ENCODE measurements at regions not wholly inside any gene's neighbourhood (a gene's known extent, or its start where the extent isn't known, plus 50 kb on each side); places are given as distances from the start of the nearest gene placed in this dataset.
"Not testable (repeated sequence)": the region's sequence is repeated elsewhere in the genome, so short reads cannot be mapped to it uniquely, and the experiment has no call there.

DNA sequence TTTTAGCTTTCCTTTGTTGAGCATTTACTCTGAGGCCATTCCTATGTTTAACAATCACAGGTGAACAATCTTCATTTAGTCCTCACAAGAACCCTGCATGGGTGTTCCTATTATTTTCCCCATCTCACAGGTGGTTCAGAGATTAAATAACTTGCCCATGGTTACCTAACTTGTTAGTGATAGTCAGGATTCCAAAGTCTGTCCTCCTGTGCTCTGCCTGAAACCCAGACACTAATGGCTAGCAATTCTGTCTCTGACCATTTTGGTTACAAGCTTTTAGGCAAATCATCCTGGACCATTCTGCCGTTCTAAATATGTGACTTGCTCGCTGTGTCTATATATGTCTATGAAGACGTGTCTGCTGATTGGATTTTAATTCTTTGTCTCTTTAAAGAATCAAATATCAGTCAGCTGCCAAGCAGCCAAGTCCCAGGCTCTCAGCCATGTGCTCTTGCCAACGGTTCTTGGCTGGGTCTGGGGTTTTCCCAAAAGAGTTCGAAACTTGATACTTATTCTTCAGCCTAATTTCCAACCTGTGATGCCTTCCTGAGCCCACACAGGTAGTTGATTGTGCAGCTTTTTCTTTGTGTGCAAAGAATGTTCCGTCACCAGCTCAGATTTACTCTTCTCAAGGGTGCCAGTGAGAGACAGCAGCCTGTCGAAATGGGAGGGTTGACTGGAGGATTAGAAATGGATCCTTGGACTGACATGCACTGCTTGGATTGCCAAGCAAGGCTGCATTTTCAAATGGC lies 121.7 kb downstream of the NREP start:
- DNase-seq (ENCODE audit: low spot score): no peak

- DNase-seq (ENCODE audit: low spot score): no peak
These were observed 119.0 kb upstream of the STARD4 start for GRCh38 chr5:111631328-111631727.

DNA sequence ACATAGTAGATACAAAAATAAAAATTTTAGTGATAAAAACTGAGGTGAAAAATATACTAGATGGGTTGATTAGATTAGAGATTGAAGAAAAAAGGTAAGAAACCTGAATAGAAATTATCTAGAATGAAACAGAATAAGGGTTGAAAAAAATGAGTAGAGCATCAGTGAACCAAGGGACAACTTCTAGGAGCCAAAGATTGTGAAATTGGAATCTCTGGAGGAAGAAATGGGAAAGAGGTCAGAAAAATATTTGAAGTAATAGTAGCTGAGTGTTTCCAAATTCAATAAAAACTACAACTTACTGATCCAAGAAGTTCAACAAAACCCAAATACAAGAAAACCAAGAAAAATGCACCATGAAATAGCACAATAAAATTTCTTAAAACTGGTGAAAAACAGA lies 116.6 kb upstream of the STARD4 start:
- no peak for DNase-seq (ENCODE audit: low spot score)

DNA sequence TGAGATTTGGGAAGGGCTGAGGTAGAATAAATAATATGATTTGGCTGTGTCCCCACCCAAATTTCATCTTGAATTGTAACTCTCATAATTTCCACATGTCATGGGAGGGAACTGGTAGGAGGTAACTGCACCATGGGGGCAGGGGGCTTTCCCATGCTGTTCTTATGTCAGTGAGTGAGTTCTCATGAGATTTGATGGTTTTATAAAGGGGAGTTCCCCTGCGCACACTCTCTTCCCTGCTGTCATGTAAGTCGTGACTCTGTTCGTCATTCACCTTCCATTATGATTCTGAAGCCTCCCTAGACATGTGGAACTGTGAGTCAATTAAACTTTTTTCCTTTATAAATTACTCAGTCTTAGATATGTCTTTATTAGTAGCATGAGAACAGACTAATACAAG lies 115.5 kb upstream of the STARD4 start:
- DNase-seq (ENCODE audit: low spot score): no peak

GRCh38 chr5:111626473-111627148 lies 114.3 kb upstream of the STARD4 start:
- no peak for DNase-seq (ENCODE audit: low spot score)

- no peak for DNase-seq (ENCODE audit: low spot score)
These were observed 106.4 kb upstream of the STARD4 start for GRCh38 chr5:111618623-111619271.

- no peak for DNase-seq (ENCODE audit: low spot score)
These were observed 102.7 kb upstream of the STARD4 start for GRCh38 chr5:111615054-111615453.

DNA sequence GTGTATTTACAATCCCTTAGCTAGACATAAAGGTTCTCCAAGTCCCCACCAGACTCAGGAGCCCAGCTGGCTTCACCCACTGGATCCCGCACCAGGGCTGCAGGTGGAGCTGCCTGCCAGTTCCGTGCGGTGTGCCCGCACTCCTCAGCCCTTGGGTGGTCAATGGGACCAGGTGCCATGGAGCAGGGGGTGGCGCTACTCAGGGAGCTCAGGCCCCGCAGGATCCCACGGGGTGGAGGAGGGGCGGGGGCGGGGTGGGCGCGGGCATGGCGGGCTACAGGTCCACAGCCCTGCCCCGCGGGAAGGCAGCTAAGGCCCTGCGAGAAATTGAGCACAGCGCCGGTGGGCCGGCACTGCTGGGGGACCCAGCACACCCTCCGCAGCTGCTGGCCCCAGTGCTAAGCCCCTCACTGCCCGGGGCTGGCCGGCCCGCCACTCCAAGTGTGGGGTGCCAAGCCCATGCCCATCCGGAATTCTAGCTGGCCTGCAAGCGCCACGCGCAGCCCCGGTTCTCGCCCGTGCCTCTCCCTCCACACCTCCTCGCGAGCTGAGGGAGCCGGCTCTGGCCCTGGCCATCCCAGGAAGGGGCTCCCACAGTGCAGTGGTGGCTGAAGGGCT lies 99.8 kb upstream of the STARD4 start:
- not testable (repeated sequence) for DNase-seq (ENCODE audit: low spot score)

GRCh38 chr5:111606194-111606593 lies 93.9 kb upstream of the STARD4 start:
- no peak for DNase-seq (ENCODE audit: low spot score)

GRCh38 chr5:111603446-111603827 lies 91.1 kb upstream of the STARD4 start:
- DNase-seq (ENCODE audit: low spot score): peak; percentile 75

GRCh38 chr5:111602817-111603445 lies 90.6 kb upstream of the STARD4 start:
- no peak for DNase-seq (ENCODE audit: low spot score)

DNA sequence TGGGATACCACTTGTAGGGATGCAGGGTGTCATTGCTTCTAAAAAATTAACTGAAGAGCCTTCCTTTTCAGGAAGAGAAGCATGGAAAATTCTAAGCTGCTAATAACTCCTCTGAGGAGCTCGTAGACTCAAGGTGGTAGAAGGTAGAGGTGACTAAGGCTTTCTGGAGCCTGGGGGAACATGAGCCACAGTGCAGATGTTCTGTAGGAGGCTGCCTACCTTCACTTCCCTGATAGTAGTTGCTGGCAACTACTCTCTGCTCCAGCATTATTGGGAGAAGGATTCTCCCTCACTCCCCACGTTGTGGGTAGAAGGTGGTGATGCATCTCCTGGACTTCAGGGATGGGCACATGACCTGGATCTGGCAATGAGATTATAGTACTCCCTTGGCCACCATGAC lies 86.7 kb upstream of the STARD4 start:
- DNase-seq (ENCODE audit: low spot score): no peak

- no peak for DNase-seq (ENCODE audit: low spot score)
These were observed 85.2 kb upstream of the STARD4 start for GRCh38 chr5:111597491-111597890.

DNA sequence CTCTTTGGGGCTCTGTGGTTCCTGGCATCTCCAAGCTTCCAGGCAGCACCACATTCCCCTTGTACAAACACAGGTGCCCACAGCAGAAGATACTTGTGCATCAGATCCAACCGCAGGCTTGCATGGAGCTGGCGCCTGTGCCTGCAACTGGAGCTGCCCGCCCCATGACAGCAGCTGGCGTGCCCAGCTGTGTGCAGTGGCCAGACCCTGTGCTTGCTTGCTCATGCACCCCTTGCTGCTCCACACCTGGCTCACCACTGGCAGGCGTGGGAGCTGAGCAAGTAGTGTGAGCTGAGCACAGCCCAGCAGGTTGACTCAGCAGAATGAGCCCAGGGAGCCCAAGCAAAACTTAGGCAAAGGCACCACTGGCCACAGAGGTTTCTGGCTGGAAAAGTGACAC lies 84.4 kb upstream of the STARD4 start:
- DNase-seq (ENCODE audit: low spot score): no peak

GRCh38 chr5:111595425-111595824 lies 83.1 kb upstream of the STARD4 start:
- no peak for DNase-seq (ENCODE audit: low spot score)

DNA sequence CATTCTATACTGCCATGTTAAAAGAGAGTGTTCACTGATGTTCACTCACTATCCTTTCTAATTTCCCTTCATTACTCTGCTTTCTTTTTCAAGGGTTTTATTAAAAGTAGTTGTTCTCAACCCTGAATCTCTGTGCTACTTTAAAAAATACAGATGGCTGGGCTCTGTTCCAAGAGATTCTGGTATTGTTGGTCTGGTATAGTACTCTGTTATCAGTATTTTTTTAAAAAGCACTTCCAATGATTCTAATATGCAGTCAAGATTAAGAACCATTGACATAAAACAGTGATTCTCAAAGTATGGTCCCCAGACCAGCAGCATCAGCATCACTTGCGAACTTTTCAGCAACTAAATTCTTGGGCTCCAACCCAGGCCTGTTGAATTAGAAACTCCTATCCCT lies 77.0 kb upstream of the STARD4 start:
- DNase-seq (ENCODE audit: low spot score): peak; percentile 88

DNA sequence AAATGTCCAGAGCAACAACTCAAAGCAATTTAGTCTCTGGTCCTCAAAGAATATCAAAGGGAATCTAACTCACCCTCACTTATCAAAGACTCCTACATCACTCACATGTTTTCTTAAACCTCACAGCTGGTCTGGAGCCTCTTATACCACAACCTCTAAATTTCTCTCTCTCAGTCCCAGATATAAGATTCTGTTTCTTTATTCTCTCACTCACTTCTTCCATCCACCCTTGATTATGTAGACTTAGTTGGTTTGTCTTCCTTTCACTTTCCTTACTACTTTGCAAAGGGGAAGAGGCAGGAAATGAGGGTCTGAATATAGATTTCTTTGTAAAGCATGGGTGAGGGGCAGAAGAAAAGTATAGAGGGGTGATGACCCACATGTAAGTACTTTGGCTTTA lies 75.4 kb upstream of the STARD4 start:
- no peak for DNase-seq (ENCODE audit: low spot score)

GRCh38 chr5:111585946-111586345 lies 73.6 kb upstream of the STARD4 start:
- DNase-seq (ENCODE audit: low spot score): no peak

- DNase-seq (ENCODE audit: low spot score): no peak
These were observed 73.0 kb upstream of the STARD4 start for GRCh38 chr5:111585291-111585690.

GRCh38 chr5:111584651-111585050 lies 72.3 kb upstream of the STARD4 start:
- DNase-seq (ENCODE audit: low spot score): no peak

DNA sequence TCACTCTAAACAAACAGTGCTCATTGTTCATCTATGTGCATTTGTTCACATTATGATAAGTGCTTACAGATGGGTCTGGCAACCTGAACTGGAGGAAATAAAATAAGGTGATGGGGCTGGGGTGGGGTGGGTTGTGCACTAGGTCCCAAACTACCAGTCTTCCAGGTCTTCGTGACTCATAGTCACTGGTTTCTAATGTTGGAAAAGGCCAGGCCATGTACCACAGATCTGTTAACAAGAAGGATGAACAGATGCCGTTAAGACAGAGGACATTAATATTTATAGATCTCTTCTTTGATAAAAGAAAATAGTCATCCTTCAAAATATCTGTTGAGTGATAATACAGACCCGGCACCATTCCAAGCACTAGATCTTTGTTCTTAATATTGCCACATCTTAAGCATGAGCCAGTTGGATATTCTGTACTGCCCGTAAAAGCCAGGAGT lies 71.4 kb upstream of the STARD4 start:
- DNase-seq (ENCODE audit: low spot score): peak; percentile 83

Measured in umbilical cord (tissue), 1 donor.